Immature natural killer cell (primary cell): ENCODE measurements at regions not wholly inside any gene's neighbourhood (a gene's known extent, or its start where the extent isn't known, plus 50 kb on each side); places are given as distances from the start of the nearest gene placed in this dataset.
"Not testable (repeated sequence)": the region's sequence is repeated elsewhere in the genome, so short reads cannot be mapped to it uniquely, and the experiment has no call there.

Experiments used
- DNase-seq, 3 donors: peaks; one replicate each; pipeline ENCODE4 v3.0.0; 2022; ENCODE audit warnings: mixed read lengths in 1 of 3
- H3K27ac Mint-ChIP-seq, 6 donors: one replicate each; pipeline ENCODE4 v1.8.0; 2020; ENCODE audit warnings: mixed read lengths in 6 of 6, mild to moderate bottlenecking in 5 of 6, inconsistent platforms in 4 of 6, moderate library complexity in 3 of 6
- H3K27me3 Mint-ChIP-seq, 3 donors: one replicate each; pipeline ENCODE4 v1.8.0; 2020 to 2021; ENCODE audit warnings: low read depth in 3 of 3, mild to moderate bottlenecking in 3 of 3, mixed read lengths in 3 of 3, moderate library complexity in 3 of 3, inconsistent platforms in 1 of 3
- H3K36me3 Mint-ChIP-seq, 3 donors: one replicate each; pipeline ENCODE4 v1.8.0; 2020; ENCODE audit warnings: mixed read lengths in 3 of 3, inconsistent platforms in 2 of 3, mild to moderate bottlenecking in 2 of 3
- H3K4me1 Mint-ChIP-seq, 2 donors: one replicate each; pipeline ENCODE4 v1.8.0; 2020; ENCODE audit warnings: inconsistent platforms in 2 of 2, mild to moderate bottlenecking in 2 of 2, mixed read lengths in 2 of 2, moderate library complexity in 1 of 2
- H3K4me3 Mint-ChIP-seq, 5 donors: one replicate each; pipeline ENCODE4 v1.8.0; 2020; ENCODE audit warnings: mild to moderate bottlenecking in 5 of 5, mixed read lengths in 5 of 5, inconsistent platforms in 3 of 5, moderate library complexity in 3 of 5
- H3K9me3 Mint-ChIP-seq, 6 donors: one replicate each; pipeline ENCODE4 v1.8.0; 2020; ENCODE audit warnings: mild to moderate bottlenecking in 6 of 6, mixed read lengths in 6 of 6, inconsistent platforms in 4 of 6, moderate library complexity in 3 of 6

GRCh38 chr15:24292837-24293236 lies 382.7 kb upstream of the NPAP1 start:
- DNase-seq = no peak
- peaks cover 3 to 11% (median 5%) of the 10 kb centered on the region in 6 donors for H3K9me3 Mint-ChIP-seq
- H3K36me3 Mint-ChIP-seq = no peaks in the 10 kb centered on the region
- no peaks in the 10 kb centered on the region for H3K4me1 Mint-ChIP-seq
- H3K27me3 Mint-ChIP-seq = no peaks in the 10 kb centered on the region
- no peak overlapping the region for H3K27ac Mint-ChIP-seq
- H3K4me3 Mint-ChIP-seq = no peak overlapping the region

DNA sequence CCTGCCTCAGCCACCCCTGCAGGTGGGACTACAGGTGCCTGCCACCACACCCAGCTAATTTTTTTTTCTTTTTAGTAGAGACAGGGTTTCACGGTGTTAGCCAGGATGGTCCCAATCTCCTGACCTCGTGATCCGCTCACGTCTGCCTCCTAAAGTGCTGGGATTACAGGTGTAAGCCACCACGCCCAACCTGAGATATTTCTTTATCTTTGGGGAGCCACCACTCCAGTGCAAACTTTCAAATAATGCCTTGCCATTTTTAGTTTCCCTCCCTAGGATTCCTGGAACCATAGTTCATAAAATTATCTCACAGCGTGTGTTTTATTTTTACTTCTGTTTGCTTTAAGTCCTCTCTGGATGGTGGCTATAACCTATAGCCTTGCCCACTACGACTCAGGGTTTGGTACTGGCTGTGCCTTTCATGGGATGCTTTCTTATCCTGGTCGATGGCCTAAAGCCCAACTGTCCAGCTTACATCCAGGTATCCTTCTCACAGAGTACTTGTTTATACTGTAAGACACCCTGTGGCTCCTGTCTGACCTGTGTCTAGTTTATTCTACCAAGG lies 374.7 kb upstream of the NPAP1 start:
- not testable (repeated sequence) for H3K27ac Mint-ChIP-seq, H3K4me3 Mint-ChIP-seq, H3K36me3 Mint-ChIP-seq, H3K4me1 Mint-ChIP-seq, DNase-seq, H3K27me3 Mint-ChIP-seq
- H3K9me3 Mint-ChIP-seq = peaks cover 3 to 17% (median 10%) of the 10 kb centered on the region in 6 donors

- not testable (repeated sequence) for H3K36me3 Mint-ChIP-seq, H3K27me3 Mint-ChIP-seq, H3K4me1 Mint-ChIP-seq, DNase-seq, H3K27ac Mint-ChIP-seq, H3K4me3 Mint-ChIP-seq
- peaks cover 3 to 17% (median 10%) of the 10 kb centered on the region in 6 donors for H3K9me3 Mint-ChIP-seq
Observed at GRCh38 chr15:24301999-24302398, 373.6 kb upstream of the NPAP1 start.

DNA sequence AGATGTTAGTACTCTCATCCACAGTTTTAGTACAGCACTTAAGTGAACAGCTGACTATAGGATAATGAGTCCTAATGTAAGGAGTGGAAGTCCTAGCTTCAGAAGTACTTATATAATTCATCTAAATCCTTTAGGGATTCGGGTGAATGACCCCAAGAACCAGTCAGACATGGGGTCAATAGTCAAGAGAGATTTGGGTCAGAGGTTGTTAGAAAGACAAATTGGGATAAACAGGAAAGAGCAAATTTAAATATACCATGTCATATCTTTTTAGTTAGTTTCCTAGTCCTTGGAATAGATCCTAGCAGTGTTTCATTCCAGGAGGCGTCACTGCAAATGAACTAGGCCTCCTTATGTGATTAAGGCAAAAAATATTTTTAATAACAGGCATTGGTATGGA lies 370.8 kb upstream of the NPAP1 start:
- peaks cover 5 to 14% (median 11%) of the 10 kb centered on the region in 6 donors for H3K9me3 Mint-ChIP-seq
- not testable (repeated sequence) for H3K27ac Mint-ChIP-seq, H3K4me3 Mint-ChIP-seq, H3K4me1 Mint-ChIP-seq, DNase-seq, H3K27me3 Mint-ChIP-seq, H3K36me3 Mint-ChIP-seq

DNA sequence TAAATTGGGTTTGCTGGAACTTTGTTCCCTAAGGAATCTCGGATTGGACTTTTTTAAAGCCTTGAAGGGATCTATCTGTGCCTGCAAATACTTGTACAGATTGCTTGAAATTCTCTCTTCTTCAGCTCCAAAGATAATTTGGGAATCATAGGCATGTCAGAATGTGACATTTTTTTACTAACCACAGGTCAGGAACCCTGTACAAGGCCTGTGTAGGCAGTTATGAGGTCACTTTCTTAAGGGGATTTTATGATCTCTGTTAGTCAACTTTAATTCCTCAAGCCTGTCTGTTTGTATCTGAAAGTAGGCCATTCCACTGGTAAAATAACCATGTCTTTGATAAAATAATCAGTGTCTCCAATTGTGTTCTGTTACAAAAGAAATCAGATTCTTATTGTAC lies 369.9 kb upstream of the NPAP1 start:
- H3K9me3 Mint-ChIP-seq = peaks cover 5 to 14% (median 11%) of the 10 kb centered on the region in 6 donors
- H3K36me3 Mint-ChIP-seq, DNase-seq, H3K4me3 Mint-ChIP-seq, H3K27me3 Mint-ChIP-seq, H3K27ac Mint-ChIP-seq, H3K4me1 Mint-ChIP-seq: not testable (repeated sequence)

- H3K9me3 Mint-ChIP-seq, H3K4me1 Mint-ChIP-seq, DNase-seq, H3K4me3 Mint-ChIP-seq, H3K27ac Mint-ChIP-seq, H3K36me3 Mint-ChIP-seq, H3K27me3 Mint-ChIP-seq: not testable (repeated sequence)
Observed at GRCh38 chr15:24309700-24310099, 365.9 kb upstream of the NPAP1 start.

DNA sequence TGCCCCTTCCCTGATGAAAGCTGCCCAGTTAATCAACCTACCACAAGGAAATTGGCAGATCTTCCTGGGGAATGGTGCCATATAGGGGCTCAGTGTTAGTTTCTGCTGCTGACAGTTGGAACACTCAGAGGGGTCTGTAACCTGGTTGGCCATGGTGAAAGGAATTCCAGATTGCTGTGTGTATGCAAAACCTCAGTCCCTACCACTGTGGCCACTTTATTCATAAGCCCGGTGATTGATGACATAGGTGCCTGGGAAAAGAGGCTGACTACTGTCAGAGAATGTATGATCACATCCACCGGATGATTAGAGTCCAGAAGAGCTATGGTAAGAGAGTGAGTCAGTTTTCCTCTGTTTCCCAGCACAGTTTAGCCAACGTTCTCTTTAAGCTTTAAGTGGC lies 363.9 kb upstream of the NPAP1 start:
- DNase-seq, H3K27me3 Mint-ChIP-seq, H3K4me3 Mint-ChIP-seq, H3K36me3 Mint-ChIP-seq, H3K27ac Mint-ChIP-seq, H3K4me1 Mint-ChIP-seq: not testable (repeated sequence)
- peaks cover 3 to 12% (median 6%) of the 10 kb centered on the region in 6 donors for H3K9me3 Mint-ChIP-seq

- DNase-seq, H3K4me3 Mint-ChIP-seq, H3K4me1 Mint-ChIP-seq, H3K27ac Mint-ChIP-seq, H3K36me3 Mint-ChIP-seq, H3K27me3 Mint-ChIP-seq: not testable (repeated sequence)
- H3K9me3 Mint-ChIP-seq = peaks cover 2 to 28% (median 8%) of the 10 kb centered on the region in 6 donors
Observed at GRCh38 chr15:24316326-24316725, 359.2 kb upstream of the NPAP1 start.

DNA sequence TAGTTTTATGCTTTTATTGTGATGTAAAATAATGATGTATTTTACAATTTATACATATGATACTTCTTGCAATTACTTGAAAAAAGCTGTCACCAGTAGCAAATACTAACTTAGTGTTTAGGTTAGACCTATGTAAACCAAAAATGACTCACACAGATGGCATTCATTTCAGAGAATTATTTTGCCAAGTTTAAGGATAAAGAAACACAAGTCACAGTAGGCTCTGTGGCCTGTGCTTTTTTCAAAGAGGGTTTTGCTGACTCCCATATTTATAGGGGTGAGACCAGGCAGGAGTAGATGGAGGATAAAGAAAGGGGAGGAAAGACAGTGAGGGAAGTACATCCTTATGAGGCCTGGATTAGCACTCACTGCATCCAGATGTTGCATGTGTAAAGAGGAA lies 356.6 kb upstream of the NPAP1 start:
- Mint-ChIP-seq H3K4me3 (no peak overlapping the region), H3K9me3 (peaks cover 5 to 37% (median 11%) of the 10 kb centered on the region in 6 donors), H3K36me3 (no peaks in the 10 kb centered on the region), H3K27ac (no peak overlapping the region), H3K4me1 (no peaks in the 10 kb centered on the region), H3K27me3 (peaks cover 0 to 1% (median 0%) of the 10 kb centered on the region in 3 donors)
- DNase-seq = no peak

GRCh38 chr15:24324096-24324495 lies 351.5 kb upstream of the NPAP1 start:
- H3K27me3 Mint-ChIP-seq, DNase-seq, H3K36me3 Mint-ChIP-seq, H3K27ac Mint-ChIP-seq, H3K4me1 Mint-ChIP-seq, H3K4me3 Mint-ChIP-seq: not testable (repeated sequence)
- peaks cover 4 to 31% (median 12%) of the 10 kb centered on the region in 6 donors for H3K9me3 Mint-ChIP-seq

DNA sequence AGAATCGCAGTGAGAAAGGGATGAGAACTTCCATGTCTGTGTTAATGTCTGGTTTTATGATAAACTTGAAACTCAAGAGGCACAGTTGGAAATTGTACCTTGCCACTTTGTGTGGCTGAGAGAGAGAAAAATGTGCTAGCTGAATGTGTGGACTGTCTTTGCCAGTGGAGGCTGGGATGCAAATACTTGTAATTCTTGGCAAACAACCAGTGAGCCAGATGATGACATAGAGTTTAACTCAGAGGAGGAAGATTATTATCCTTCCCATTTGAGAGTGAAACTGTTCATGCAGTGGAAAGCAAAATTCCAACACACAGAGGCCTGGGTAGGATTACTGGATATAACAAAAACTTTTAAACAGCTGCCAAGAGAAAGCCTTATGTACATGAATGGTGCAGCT lies 349.1 kb upstream of the NPAP1 start:
- not testable (repeated sequence) for H3K4me1 Mint-ChIP-seq, H3K27me3 Mint-ChIP-seq, DNase-seq, H3K27ac Mint-ChIP-seq, H3K36me3 Mint-ChIP-seq, H3K4me3 Mint-ChIP-seq
- H3K9me3 Mint-ChIP-seq = peaks cover 3 to 26% (median 10%) of the 10 kb centered on the region in 6 donors

DNA sequence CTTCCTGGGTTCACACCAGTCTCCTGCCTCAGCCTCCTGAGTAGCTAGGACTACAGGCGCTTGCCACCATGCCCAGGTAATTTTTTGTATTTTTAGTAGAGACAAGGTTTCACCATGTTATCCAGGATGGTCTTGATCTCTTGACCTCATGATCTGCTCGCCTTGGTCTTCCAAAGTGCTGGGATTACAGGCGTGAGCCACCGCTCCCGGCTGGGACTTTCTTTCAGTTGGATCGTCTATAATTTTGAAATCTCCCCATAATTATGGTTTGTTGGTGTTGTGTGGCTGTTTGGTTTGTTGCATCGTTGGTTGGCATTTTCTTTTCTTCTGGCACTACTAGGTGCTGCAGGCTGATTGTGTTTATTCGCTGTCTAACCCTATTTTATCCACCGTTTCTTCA lies 343.6 kb upstream of the NPAP1 start:
- H3K27me3 Mint-ChIP-seq, H3K4me1 Mint-ChIP-seq, H3K36me3 Mint-ChIP-seq, H3K27ac Mint-ChIP-seq, H3K4me3 Mint-ChIP-seq, DNase-seq: not testable (repeated sequence)
- peaks cover 5 to 38% (median 15%) of the 10 kb centered on the region in 6 donors for H3K9me3 Mint-ChIP-seq

- H3K4me3 Mint-ChIP-seq, H3K27ac Mint-ChIP-seq, DNase-seq, H3K27me3 Mint-ChIP-seq, H3K4me1 Mint-ChIP-seq, H3K36me3 Mint-ChIP-seq: not testable (repeated sequence)
- H3K9me3 Mint-ChIP-seq = peaks cover 5 to 15% (median 11%) of the 10 kb centered on the region in 6 donors
Observed at GRCh38 chr15:24341876-24342275, 333.7 kb upstream of the NPAP1 start.

GRCh38 chr15:24352777-24353176 lies 322.8 kb upstream of the NPAP1 start:
- H3K4me1 Mint-ChIP-seq, H3K4me3 Mint-ChIP-seq, H3K36me3 Mint-ChIP-seq, H3K27me3 Mint-ChIP-seq, H3K27ac Mint-ChIP-seq, DNase-seq: not testable (repeated sequence)
- H3K9me3 Mint-ChIP-seq = peaks cover 6 to 21% (median 13%) of the 10 kb centered on the region in 6 donors

- not testable (repeated sequence) for DNase-seq, H3K36me3 Mint-ChIP-seq, H3K4me3 Mint-ChIP-seq, H3K4me1 Mint-ChIP-seq, H3K27me3 Mint-ChIP-seq, H3K27ac Mint-ChIP-seq
- peaks cover 7 to 16% (median 10%) of the 10 kb centered on the region in 6 donors for H3K9me3 Mint-ChIP-seq
Observed at GRCh38 chr15:24381103-24381502, 294.5 kb upstream of the NPAP1 start.
